WERI-Rb-1 (cell line): ENCODE measurements at regions not wholly inside any gene's neighbourhood (a gene's known extent, or its start where the extent isn't known, plus 50 kb on each side); places are given as distances from the start of the nearest gene placed in this dataset.

ENCODE experiments used
- DNase-seq: peaks from one replicate; pipeline ENCODE4 v3.0.0-alpha.2; 2020
- H3K27ac ChIP-seq: fragments of 250-450 bp; sonication (Bioruptor Pico); 2 replicates; pipeline ENCODE4 v1.5.1; 2020; ENCODE audit warnings: mild to moderate bottlenecking, moderate library complexity
- H3K27me3 ChIP-seq: fragments of 250-450 bp; sonication (Bioruptor Pico); 2 replicates; pipeline ENCODE4 v1.5.1; 2021; ENCODE audit warnings: mild to moderate bottlenecking, low read depth, moderate library complexity; ENCODE audit not compliant: insufficient read depth, severe bottlenecking
- H3K36me3 ChIP-seq: fragments of 250-450 bp; sonication (Bioruptor Pico); 2 replicates; pipeline ENCODE4 v1.5.1; 2020; ENCODE audit warnings: mild to moderate bottlenecking, moderate library complexity
- H3K4me3 ChIP-seq: 2 replicates; pipeline ENCODE4 v1.5.1; 2011; ENCODE audit warnings: low read depth, mild to moderate bottlenecking, control low read depth, low read length
- H3K9me3 ChIP-seq: fragments of 250-450 bp; sonication (Bioruptor Pico); 2 replicates; pipeline ENCODE4 v1.5.1; 2021; ENCODE audit warnings: mild to moderate bottlenecking, moderate library complexity; ENCODE audit not compliant: severe bottlenecking
- CTCF ChIP-seq: IDR thresholded peaks from 2 replicates; pipeline ENCODE4 v1.5.1; 2011; ENCODE audit warnings: low read depth, mild to moderate bottlenecking, control low read depth, inconsistent platforms, low read length

- DNase-seq: no peak
- no peaks in the 10 kb centered on the region; the same call in 1 of the 2 replicates for H3K36me3 ChIP-seq
- H3K27me3 ChIP-seq: no peaks in the 10 kb centered on the region
- no peak overlapping the region for H3K27ac ChIP-seq
- TF ChIP-seq CTCF: no peak
- H3K9me3 ChIP-seq: no peaks in the 10 kb centered on the region
- H3K4me3 ChIP-seq: no peak overlapping the region
Observed at GRCh38 chr14:100010679-100011078, 54.5 kb upstream of the EVL start.

GRCh38 chr14:100011628-100012325, 53.4 kb upstream of the EVL start:
- no peak overlapping the region for H3K27ac ChIP-seq
- no peak for DNase-seq
- TF ChIP-seq CTCF: no peak
- H3K4me3 ChIP-seq: no peak overlapping the region
- no peaks in the 10 kb centered on the region; the same call in 1 of the 2 replicates for H3K36me3 ChIP-seq
- no peaks in the 10 kb centered on the region for H3K27me3 ChIP-seq
- H3K9me3 ChIP-seq: no peaks in the 10 kb centered on the region

DNA sequence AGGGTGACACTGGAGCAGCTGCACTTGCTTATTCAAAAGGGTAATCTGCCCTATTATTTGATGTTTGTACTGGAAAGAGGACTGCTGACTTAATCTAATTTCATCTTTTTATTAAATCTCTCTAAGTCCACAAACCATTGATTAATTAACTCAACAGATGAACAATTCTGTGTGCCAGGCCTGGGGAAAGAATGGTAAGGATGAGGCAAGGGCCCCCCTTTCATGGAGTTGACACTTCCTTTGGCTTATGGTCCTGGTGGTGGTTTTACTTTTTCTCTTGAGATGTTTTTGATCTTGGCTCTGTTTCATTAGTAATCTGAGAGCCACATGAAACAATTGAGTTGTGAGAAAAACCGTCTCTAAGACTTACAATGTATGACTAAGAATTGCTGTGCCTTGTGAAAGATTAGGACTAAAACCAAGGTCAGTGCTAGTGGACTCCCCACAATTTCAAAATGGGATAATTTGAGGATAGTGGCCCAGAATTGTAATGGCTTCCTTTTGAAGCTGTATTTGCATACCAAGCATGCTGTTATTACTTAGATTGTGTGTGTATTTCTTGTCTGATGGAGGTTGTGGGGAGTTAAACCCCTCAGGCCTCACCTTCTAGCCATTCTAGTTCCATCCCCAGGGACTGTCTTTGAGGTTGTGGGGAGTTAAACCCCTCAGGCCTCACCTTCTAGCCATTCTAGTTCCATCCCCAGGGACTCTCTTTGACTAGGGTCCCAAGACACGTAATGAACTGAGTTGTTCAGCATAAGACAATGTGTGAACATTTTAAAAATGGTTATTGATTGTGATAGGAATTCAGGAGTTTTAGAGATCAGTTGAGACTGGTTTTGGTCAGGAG, 52.5 kb upstream of the EVL start:
- Histone ChIP-seq H3K4me3 (no peak overlapping the region), H3K36me3 (no peaks in the 10 kb centered on the region; the same call in 1 of the 2 replicates), H3K9me3 (no peaks in the 10 kb centered on the region), H3K27me3 (no peaks in the 10 kb centered on the region), H3K27ac (no peak overlapping the region)
- DNase-seq: no peak
- no peak for TF ChIP-seq CTCF

DNA sequence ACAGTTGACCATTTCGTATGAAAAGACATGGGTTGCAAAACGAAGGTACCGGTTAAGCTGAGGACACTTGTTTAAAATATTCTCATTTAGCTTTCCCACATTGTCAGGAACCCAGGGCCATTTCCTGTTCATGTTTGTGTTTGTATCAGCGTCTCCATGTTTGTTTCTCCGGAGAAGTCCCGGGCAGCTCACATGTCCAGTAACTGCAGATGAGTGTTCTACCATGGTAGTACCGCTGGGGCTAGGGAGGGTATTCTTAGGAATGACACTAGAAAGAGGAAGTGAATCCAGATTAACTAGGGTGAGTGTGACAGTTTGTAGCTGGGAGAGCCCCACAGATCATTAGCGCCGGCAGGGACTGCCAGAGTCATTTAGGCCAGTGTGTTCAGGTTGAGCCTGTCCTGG, 50.0 kb upstream of the EVL start:
- Histone ChIP-seq H3K27ac (no peak overlapping the region), H3K36me3 (no peaks in the 10 kb centered on the region; the same call in 1 of the 2 replicates), H3K4me3 (no peak overlapping the region), H3K27me3 (no peaks in the 10 kb centered on the region), H3K9me3 (no peaks in the 10 kb centered on the region)
- no peak for DNase-seq
- TF ChIP-seq CTCF: no peak
